HG03196 (cell line): ENCODE measurements at regions not wholly inside any gene's neighbourhood (a gene's known extent, or its start where the extent isn't known, plus 50 kb on each side); places are given as distances from the start of the nearest gene placed in this dataset.
"Not testable (repeated sequence)": the region's sequence is repeated elsewhere in the genome, so short reads cannot be mapped to it uniquely, and the experiment has no call there.

ENCODE experiments used
- ATAC-seq: cut with Tn5 transposase; IDR thresholded peaks from one replicate; pipeline ENCODE4 v1.9.1; 2021; ENCODE audit not compliant: unreplicated experiment

- not testable (repeated sequence) for ATAC-seq
Measured at GRCh38 chr4:9505341-9505740, 61.1 kb downstream of the DEFB131A start.

- ATAC-seq: not testable (repeated sequence)
Measured at GRCh38 chr4:9506672-9507071, 62.5 kb downstream of the DEFB131A start.

GRCh38 chr4:9512941-9513340 lies 68.7 kb downstream of the DEFB131A start:
- not testable (repeated sequence) for ATAC-seq

GRCh38 chr4:9519631-9520030 lies 75.4 kb downstream of the DEFB131A start:
- ATAC-seq: not testable (repeated sequence)

GRCh38 chr4:9522903-9523302 lies 78.7 kb downstream of the DEFB131A start:
- ATAC-seq: not testable (repeated sequence)

- ATAC-seq: not testable (repeated sequence)
Measured at GRCh38 chr4:9524406-9524805, 80.2 kb downstream of the DEFB131A start.

- not testable (repeated sequence) for ATAC-seq
Measured at GRCh38 chr4:9532134-9532862, 88.1 kb downstream of the DEFB131A start.

GRCh38 chr4:9532863-9533192 lies 88.6 kb downstream of the DEFB131A start:
- ATAC-seq: not testable (repeated sequence)

GRCh38 chr4:9537101-9537500 lies 92.9 kb downstream of the DEFB131A start:
- ATAC-seq: not testable (repeated sequence)

- ATAC-seq: not testable (repeated sequence)
Measured at GRCh38 chr4:9539939-9540520, 95.8 kb downstream of the DEFB131A start.

GRCh38 chr4:9541388-9541915 lies 97.2 kb downstream of the DEFB131A start:
- not testable (repeated sequence) for ATAC-seq

GRCh38 chr4:9544851-9545250 lies 100.6 kb downstream of the DEFB131A start:
- not testable (repeated sequence) for ATAC-seq

- not testable (repeated sequence) for ATAC-seq
Measured at GRCh38 chr4:9547470-9547869, 103.3 kb downstream of the DEFB131A start.

- ATAC-seq: not testable (repeated sequence)
Measured at GRCh38 chr4:9556076-9556475, 111.9 kb downstream of the DEFB131A start.

- ATAC-seq: not testable (repeated sequence)
Measured at GRCh38 chr4:9577869-9578268, 133.7 kb downstream of the DEFB131A start.

GRCh38 chr4:9582880-9583279 lies 138.7 kb downstream of the DEFB131A start:
- not testable (repeated sequence) for ATAC-seq

GRCh38 chr4:9592010-9592409 lies 147.8 kb downstream of the DEFB131A start:
- no peak for ATAC-seq

- ATAC-seq: no peak
Measured at GRCh38 chr4:9594948-9595347, 150.7 kb downstream of the DEFB131A start.

- not testable (repeated sequence) for ATAC-seq
Measured at GRCh38 chr4:9595531-9595930, 151.3 kb downstream of the DEFB131A start.

GRCh38 chr4:9599266-9599665 lies 155.1 kb downstream of the DEFB131A start:
- no peak for ATAC-seq

GRCh38 chr4:9600246-9600645 lies 156.0 kb downstream of the DEFB131A start:
- no peak for ATAC-seq

GRCh38 chr4:9602389-9602914 lies 158.2 kb downstream of the DEFB131A start:
- ATAC-seq: no peak
